BJ (cell line): ENCODE measurements at regions not wholly inside any gene's neighbourhood (a gene's known extent, or its start where the extent isn't known, plus 50 kb on each side); places are given as distances from the start of the nearest gene placed in this dataset.

Experiments
- CTCF ChIA-PET: fragments of 350-600 bp; formaldehyde crosslinking; extraction: SDS; loops from one replicate; lab custom pipeline; 2021; ENCODE audit warnings: antibody characterized with exemption, inconsistent platforms; lab: Yijun Ruan, JAX
- POLR2A ChIA-PET: fragments of 300-600 bp; sonication (Branson Sonifier 250); formaldehyde crosslinking; extraction: SDS; loops from one replicate; lab custom pipeline; 2021; ENCODE audit warnings: antibody characterized with exemption; lab: Charles Lee
- DNase-seq: peaks from one replicate; pipeline ENCODE4 v3.0.0-alpha.2; 2011; ENCODE audit warnings: low read depth
- H3K27me3 ChIP-seq: 2 replicates; pipeline ENCODE4 v1.6.0; 2011; ENCODE audit warnings: low read length; ENCODE audit not compliant: control insufficient read depth, insufficient read depth
- H3K36me3 ChIP-seq: 2 replicates; pipeline ENCODE4 v1.5.1; 2011; ENCODE audit warnings: low read length; ENCODE audit not compliant: control insufficient read depth, insufficient read depth
- H3K4me3 ChIP-seq: 2 replicates; pipeline ENCODE4 v1.5.1; 2011; ENCODE audit warnings: low read depth, mild to moderate bottlenecking, control low read depth, low read length
- CTCF ChIP-seq: IDR thresholded peaks from 2 replicates; pipeline ENCODE4 v1.5.1; 2011; ENCODE audit warnings: low read depth, mild to moderate bottlenecking, control low read depth, inconsistent platforms, low read length, moderate library complexity; ENCODE audit not compliant: insufficient read depth

GRCh38 chr20:17023806-17024205 is 203.0 kb upstream of the PCSK2 start:
- no peak for DNase-seq
- POLR2A ChIA-PET = no interaction called here
- CTCF ChIA-PET = interaction anchor here (0.6 to 0.7 kb wide), 3 partner anchors 23 to 143 kb away, joined by 3 to 5 read pairs (median 4); no protein-coding TSS in a partner anchor
- Histone ChIP-seq H3K27me3 (no peaks in the 10 kb centered on the region), H3K36me3 (no peaks in the 10 kb centered on the region), H3K4me3 (no peak overlapping the region)
- no peak for TF ChIP-seq CTCF

- no peak overlapping the region for H3K4me3 ChIP-seq
- TF ChIP-seq CTCF = no peak
- CTCF ChIA-PET = no interaction called here
- H3K27me3 ChIP-seq = no peaks in the 10 kb centered on the region
- H3K36me3 ChIP-seq = no peaks in the 10 kb centered on the region
- DNase-seq = peak; percentile 50
- POLR2A ChIA-PET = no interaction called here
Measured at GRCh38 chr20:17024513-17025119, 202.2 kb upstream of the PCSK2 start.

- POLR2A ChIA-PET = no interaction called here
- Histone ChIP-seq H3K36me3 (no peaks in the 10 kb centered on the region), H3K27me3 (no peaks in the 10 kb centered on the region), H3K4me3 (no peak overlapping the region)
- CTCF ChIA-PET = no interaction called here
- no peak for DNase-seq
- no peak for TF ChIP-seq CTCF
Measured at GRCh38 chr20:17026346-17026745, 200.5 kb upstream of the PCSK2 start.

DNA sequence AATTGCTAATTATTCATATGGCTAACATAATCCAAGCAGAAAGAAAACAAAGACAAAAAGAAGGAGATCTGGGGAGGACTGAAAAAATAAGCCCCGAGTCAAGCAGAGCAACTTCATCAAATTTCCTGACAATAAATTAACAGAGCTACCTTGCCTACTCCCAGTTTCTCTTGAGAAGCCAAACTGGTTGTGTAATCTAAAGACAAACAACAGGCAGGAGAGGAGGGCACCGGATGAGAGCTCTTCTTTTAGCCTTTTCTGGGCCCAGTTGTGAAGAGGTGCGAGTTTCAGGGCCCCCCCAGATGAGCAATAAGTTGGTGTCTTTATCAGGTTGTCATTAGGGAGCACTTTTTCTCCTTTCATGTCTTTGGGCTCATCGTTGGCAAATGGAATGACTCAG is 197.1 kb upstream of the PCSK2 start:
- Histone ChIP-seq H3K4me3 (no peak overlapping the region), H3K36me3 (no peaks in the 10 kb centered on the region), H3K27me3 (no peaks in the 10 kb centered on the region)
- DNase-seq = no peak
- ChIA-PET POLR2A (no interaction called here), CTCF (no interaction called here)
- no peak for TF ChIP-seq CTCF

GRCh38 chr20:17036541-17036940 is 190.3 kb upstream of the PCSK2 start:
- Histone ChIP-seq H3K27me3 (no peaks in the 10 kb centered on the region; the same call in 1 of the 2 replicates), H3K36me3 (no peaks in the 10 kb centered on the region), H3K4me3 (no peak overlapping the region)
- ChIA-PET CTCF (no interaction called here), POLR2A (no interaction called here)
- no peak for TF ChIP-seq CTCF
- DNase-seq = peak; percentile 9
